OCI-LY3 (cell line): ENCODE measurements at regions not wholly inside any gene's neighbourhood (a gene's known extent, or its start where the extent isn't known, plus 50 kb on each side); places are given as distances from the start of the nearest gene placed in this dataset.

Experiments
- CTCF ChIP-seq: fragments of 200-600, 300-600 bp; sonication (generic); IDR thresholded peaks from 2 replicates; pipeline ENCODE4 v1.5.1; 2014; ENCODE audit warnings: antibody characterized with exemption, low read length, low read depth
- EZH2phosphoT487 ChIP-seq: fragments of 200-600 bp; shearing (Covaris generic); IDR thresholded peaks from 2 replicates; pipeline ENCODE4 v1.6.1; 2018; ENCODE audit warnings: antibody characterized with exemption, mixed run types, low read depth

- TF ChIP-seq CTCF (no peak), EZH2phosphoT487 (no peak)
Observed at GRCh38 chr2:200155652-200156051, 150.8 kb upstream of the SPATS2L start.
